22Rv1 (cell line): ENCODE measurements at regions not wholly inside any gene's neighbourhood (a gene's known extent, or its start where the extent isn't known, plus 50 kb on each side); places are given as distances from the start of the nearest gene placed in this dataset.

Source experiments
- CTCF ChIP-seq: fragments of 450-650 bp; IDR thresholded peaks from 2 replicates; pipeline ENCODE4 v1.5.1; 2017; ENCODE audit warnings: mild to moderate bottlenecking
- ZFX ChIP-seq: fragments of 450-650 bp; IDR thresholded peaks from 2 replicates; pipeline ENCODE4 v1.6.1; 2017; ENCODE audit warnings: antibody characterized with exemption, borderline replicate concordance

DNA sequence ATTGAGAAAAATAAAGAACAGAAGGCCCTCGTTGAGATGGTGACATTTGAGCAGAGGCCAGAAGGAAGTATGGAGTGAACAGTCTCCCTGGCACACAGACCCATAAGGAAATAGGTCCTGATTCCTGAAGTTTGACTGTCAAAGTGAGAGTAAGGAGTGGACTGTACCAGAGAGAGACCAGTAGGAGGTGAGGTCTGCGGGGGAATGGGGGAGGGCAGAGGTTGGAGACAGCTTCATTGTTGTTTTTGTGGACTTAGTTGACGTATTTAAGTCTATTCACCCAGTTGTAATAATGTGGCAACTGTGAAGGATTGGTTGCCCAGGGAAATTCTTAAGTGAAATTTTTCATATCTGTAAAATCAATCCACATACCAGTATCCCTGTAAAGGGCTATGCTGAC, 110.7 kb downstream of the TFAP2B start:
- TF ChIP-seq CTCF (no peak), ZFX (no peak)
